Stimulated activated CD8-positive, alpha-beta memory T cell treated with anti-CD3 and anti-CD28 coated beads, Interleukin-12 subunit alpha, Interleukin-12 subunit beta, amount 100 ng/mL, for 1 hour (primary cell): ENCODE measurements at regions not wholly inside any gene's neighbourhood (a gene's known extent, or its start where the extent isn't known, plus 50 kb on each side); places are given as distances from the start of the nearest gene placed in this dataset.

Experiments used
- DNase-seq: peaks from one replicate; pipeline ENCODE4 v3.0.0-alpha.2; 2020; ENCODE audit warnings: low read depth

- DNase-seq: no peak
Observed at GRCh38 chr5:125560476-125561225, 814.2 kb upstream of the ZNF608 start.

- no peak for DNase-seq
Observed at GRCh38 chr5:125564317-125564975, 818.0 kb upstream of the ZNF608 start.

DNA sequence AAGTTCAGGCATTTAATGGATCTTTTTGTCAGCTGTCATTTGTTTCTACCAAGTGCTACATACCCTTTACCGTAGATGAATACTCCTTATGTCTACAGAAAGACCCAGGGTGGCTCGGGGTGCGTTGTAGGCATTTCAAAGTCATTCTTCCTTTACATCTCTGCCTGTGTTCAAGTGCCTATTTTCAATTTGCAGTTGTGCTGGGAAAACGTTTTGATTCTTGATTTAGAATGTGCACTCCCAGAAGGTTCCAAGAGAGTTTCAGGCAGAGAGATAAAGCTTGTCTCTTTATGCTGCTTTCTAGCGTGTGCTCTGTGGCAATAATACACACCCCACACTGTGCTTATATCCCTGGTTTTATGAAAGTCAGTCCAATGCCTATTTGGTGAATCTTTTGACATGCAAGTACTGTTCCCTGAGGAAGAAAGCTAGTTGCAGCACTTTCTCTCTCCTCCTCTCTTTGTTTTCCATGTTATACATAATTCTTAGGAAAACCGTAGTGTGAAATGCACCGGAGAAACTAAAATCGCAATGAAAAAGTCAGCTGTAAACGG lies 828.1 kb upstream of the ZNF608 start:
- no peak for DNase-seq

GRCh38 chr5:125575171-125575890 lies 828.9 kb upstream of the ZNF608 start:
- DNase-seq: no peak

DNA sequence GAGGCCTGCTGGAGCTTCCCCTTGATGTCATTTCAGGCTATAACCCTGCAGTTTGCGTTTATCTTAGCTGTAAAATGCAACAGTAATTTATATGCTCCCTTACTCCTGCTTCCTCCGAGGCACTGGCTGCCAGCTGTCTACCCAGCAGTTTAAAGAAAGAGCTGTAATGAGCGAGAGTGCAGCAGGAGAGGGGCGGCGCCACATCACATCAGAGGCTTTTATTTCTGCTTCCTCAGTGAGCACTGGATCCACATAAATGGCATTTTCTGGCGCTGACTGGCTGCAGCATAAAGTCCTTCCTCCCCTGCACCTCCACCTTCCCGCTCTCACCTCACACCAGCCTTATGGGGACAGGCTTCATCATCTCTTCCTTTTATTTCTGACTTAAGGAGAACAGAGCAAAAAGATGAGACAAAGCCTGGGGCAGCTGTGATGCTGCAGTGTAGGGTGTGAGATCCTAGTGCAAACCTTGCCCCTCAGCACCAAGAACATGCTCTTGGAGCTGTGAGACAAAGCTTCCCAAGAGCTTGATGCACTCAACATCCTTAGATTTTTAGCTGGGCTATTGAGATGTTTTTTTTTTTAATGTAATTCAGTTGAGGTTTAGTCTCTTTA lies 829.6 kb upstream of the ZNF608 start:
- no peak for DNase-seq

DNA sequence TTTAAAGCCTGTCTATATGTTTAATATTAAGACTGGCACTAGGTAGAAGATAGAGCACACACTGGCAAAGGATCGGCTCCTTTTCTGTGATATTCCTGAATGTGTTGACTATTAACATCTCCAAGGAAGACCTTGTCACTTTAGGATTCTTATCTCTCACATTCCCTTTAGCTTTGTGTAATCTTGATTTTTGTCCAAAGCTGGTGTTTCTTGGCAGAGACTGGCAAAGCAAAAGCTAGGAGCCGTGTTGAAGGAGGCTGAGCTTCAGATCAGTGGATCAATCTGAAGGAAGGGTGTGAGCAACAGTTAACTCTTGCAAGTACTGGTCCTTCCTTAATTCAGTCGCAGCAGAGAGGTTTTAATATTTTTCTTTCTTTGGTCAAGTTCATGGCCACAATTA lies 830.4 kb upstream of the ZNF608 start:
- no peak for DNase-seq

DNA sequence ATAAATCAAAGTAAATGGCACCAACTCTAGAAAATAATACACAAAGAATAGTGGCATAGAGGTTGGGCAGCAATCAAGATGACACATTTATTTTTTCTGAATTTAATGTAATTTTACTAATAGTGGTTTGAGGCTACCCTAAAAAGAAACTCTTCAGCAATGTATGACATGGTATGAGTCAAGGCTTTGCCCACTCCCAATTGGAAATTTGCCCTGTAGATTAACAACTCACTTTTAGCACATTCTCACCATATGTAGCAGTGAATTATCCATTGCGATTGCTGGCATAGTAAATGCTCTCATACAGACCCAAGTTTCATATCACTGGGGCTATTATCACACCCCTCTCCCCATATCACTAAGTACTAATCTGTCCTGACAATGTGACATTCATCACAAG lies 832.1 kb upstream of the ZNF608 start:
- DNase-seq: no peak

- DNase-seq: no peak
Observed at GRCh38 chr5:125579182-125579581, 832.7 kb upstream of the ZNF608 start.

DNA sequence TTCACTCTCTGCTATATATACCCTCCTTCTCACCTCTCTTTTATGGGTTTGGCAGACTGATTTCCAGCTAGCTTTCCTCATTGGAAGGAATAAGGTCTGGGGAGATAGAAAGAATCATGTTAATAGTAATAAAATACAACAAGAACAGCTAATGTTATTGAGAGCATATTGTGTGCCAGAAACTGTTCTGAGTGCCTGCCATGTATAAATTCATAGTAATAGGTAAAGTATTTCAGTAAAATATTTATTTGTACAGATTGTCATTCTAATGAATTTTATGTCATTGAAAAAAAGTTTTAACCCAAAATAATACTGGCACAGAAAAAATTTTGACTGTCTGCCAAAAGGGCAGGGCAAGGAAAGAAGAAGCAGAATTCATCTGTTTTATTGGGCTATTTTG lies 834.9 kb upstream of the ZNF608 start:
- no peak for DNase-seq

DNA sequence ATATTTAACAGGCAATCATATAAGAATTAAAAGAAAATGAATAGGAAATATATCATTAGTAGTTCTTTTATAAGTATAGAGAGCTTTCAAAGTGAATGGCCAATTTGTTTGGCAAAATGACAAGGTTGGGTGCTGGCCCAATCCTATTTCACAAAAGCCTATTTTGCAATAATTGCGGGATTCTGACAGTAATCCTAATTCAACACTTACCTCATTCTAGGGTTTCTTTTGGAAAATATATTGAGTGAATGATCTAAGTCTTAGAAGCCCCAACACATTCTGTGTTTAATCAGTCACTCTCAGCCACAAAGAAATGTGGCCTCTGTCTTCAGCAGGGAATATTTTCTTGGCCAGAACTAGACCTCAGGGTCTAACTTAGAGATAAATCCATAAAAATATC lies 835.9 kb upstream of the ZNF608 start:
- DNase-seq: no peak

DNA sequence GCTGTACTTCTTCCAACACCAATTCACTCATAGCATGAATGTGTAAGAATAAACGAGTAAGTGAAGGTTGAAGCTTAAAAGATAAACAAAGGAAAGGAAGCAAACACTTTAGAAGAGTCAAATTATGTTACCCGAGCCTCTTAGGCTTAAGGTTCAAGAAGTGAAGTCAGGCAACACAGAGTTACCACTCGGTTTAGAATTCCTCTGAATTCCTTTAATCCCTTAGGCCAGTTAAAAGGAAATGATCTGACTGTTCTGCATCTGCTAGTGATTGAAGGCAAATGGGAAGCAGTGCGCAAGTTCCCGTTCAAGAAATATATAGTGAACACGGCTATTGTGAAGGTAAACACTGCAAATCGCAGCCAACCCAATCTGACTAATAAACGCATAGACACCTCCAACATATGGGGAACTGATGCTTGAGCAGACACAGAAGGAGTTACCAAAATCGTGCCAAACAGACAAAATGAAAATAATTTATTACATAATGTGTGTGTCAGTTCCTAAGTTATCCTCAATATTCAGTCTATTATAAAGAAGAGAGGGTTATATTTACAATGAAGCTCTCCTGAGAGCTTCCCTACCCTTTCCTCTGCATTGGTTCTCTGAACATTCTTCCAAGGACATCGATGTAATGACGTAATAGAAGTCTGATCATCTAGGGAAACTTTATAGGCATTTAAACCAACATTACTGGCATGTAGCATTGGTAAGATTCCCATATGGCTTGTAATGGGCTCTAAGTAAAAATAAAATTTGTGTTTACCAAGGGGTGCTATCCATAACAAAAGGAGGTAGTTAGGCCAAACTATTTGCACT lies 837.1 kb upstream of the ZNF608 start:
- no peak for DNase-seq

GRCh38 chr5:125584140-125584520 lies 837.7 kb upstream of the ZNF608 start:
- DNase-seq: no peak

DNA sequence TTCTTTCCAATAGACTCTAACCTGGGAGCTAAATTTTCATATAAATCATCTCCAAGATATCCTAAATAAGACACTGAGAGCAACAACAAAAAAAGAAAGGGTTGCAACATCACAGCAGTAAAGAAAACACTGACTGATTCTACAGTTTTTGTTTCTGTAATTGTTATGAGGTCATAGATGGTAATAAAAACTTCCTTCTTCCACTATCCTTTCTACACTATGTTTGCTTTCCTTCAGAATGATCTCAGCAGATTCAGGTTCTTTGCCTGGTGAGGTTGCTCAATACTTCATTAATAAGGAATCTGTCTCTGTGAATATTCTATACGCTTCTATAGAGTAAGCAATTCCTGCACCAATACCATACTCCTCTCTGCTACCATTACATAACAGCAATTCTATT lies 835.6 kb upstream of the GRAMD2B start:
- DNase-seq: no peak

GRCh38 chr5:125592856-125593255 lies 830.4 kb upstream of the GRAMD2B start:
- DNase-seq: no peak

- DNase-seq: no peak
Observed at GRCh38 chr5:125595095-125595494, 828.1 kb upstream of the GRAMD2B start.

DNA sequence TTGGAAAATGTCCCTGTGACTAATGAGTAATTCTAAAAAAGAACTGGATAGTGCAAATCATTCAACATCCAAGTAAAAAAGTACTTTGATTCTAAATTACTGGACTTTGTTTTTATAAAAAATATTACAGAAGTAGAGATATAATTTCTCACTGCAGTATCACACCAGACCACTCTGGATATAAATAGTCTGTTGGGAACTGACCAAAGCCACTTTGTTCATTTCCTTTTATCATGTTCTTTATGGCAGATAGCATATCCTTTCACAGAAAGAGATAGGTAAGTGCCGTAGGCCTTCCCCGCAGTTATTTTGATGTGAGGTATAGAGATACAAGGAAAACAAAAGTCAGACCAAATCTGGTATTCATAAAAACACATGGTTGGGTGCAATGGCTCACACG lies 827.4 kb upstream of the GRAMD2B start:
- DNase-seq: no peak

DNA sequence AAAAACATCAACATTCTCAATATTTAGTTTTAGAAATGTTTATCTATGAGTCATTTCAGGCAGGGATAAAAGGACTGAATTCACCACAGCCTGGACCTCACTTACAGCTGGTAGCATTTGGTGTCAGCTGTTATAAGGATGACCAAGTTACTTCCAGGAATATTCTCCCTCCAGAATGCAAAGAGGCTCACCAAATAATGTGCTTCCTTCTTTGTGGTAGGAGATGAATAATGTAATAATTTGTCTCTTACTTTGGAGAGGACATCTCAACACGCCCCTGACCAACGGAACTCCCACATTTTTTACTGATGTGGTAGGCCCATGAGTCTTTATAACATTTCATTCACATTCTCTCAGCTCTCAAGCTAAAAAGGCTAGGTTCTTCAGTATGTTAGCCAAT lies 825.9 kb upstream of the GRAMD2B start:
- no peak for DNase-seq

GRCh38 chr5:125600559-125600958 lies 822.6 kb upstream of the GRAMD2B start:
- no peak for DNase-seq

GRCh38 chr5:125602184-125602583 lies 821.0 kb upstream of the GRAMD2B start:
- no peak for DNase-seq

DNA sequence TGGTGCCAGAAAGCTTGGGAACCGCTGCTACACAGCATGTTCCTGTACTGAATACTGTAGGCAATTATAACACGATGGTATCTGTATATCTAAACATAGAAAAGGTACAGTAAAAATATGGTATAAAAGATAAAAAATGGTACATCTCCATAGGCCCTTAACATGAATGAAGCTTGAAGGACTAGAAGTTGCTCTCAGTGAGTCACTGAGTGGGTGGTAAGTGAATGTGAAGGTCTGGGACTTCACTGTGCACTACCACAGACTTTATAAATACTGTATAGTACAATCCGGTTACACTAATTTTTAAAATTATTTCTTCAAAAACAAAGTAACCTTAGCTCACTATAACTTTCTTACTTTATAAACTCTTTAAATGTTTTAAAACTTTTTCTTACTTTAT lies 819.9 kb upstream of the GRAMD2B start:
- no peak for DNase-seq

DNA sequence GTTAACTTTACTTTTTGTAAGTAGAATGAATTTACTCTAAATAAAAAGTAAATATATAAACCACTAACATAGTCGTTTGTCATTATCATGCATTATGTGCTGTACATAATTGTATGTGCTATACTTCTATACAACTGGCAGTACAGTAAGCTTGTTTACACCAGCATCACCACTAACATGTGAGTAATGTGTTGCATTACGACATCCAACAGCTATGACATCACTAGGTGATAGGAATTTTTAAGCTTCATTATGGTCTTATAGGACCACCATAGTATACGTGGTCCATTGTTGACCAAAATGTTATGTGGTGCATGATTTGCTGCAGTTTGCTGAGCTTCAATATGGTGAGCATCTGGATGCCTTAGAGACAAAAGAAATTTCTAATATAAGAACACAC lies 819.1 kb upstream of the GRAMD2B start:
- no peak for DNase-seq

- no peak for DNase-seq
Observed at GRCh38 chr5:125607018-125607417, 816.2 kb upstream of the GRAMD2B start.
